ENCODE measurements at regions not wholly inside any gene's neighbourhood (a gene's known extent, or its start where the extent isn't known, plus 50 kb on each side); places are given as distances from the start of the nearest gene placed in this dataset.

DNA sequence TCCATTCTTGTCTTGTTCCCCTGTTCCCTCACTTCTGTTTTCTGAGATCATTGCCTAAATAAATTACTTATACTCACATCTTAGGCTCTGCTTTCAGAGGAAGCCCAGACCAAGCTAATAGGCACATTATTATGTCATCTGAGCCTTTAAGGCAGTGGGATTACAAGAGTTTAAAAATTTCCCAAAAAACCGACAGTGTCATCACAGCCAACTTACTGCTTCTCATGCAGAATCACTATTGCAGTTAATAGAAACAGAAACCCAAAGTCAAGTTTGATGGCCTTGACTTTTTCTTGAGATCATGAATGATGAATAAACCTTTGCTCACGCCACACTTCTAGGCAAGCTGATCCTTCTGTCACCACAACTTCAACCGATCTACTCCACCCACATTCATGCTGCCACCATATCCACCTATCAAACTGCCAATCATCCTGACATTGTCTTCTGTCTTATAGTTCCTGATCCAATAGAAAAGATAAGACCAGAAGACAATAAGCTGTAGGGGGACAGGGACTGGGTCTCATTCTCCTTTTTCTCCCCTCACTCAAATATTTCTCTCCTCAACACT lies 142.7 kb upstream of the CREB1 start:
- TF ChIP-seq FOXM1 (IDR thresholded peaks at IDR 0.05; ENCODE audit: low read depth) (no peak), RXRA (IDR thresholded peaks at IDR 0.05; ENCODE audit: borderline replicate concordance, low read depth) (no peak), NFIC (IDR thresholded peaks at IDR 0.05; ENCODE audit: borderline replicate concordance) (no peak), GABPA (IDR thresholded peaks at IDR 0.05; ENCODE audit: low read depth) (no peak), RAD21 (IDR thresholded peaks at IDR 0.05; ENCODE audit: low read length) (no peak)
- TF ChIP-seq, protein P1, sequence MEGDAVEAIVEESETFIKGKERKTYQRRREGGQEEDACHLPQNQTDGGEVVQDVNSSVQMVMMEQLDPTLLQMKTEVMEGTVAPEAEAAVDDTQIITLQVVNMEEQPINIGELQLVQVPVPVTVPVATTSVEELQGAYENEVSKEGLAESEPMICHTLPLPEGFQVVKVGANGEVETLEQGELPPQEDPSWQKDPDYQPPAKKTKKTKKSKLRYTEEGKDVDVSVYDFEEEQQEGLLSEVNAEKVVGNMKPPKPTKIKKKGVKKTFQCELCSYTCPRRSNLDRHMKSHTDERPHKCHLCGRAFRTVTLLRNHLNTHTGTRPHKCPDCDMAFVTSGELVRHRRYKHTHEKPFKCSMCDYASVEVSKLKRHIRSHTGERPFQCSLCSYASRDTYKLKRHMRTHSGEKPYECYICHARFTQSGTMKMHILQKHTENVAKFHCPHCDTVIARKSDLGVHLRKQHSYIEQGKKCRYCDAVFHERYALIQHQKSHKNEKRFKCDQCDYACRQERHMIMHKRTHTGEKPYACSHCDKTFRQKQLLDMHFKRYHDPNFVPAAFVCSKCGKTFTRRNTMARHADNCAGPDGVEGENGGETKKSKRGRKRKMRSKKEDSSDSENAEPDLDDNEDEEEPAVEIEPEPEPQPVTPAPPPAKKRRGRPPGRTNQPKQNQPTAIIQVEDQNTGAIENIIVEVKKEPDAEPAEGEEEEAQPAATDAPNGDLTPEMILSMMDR (IDR thresholded peaks at IDR 0.05): no peak
- TF ChIP-seq, protein P2, sequence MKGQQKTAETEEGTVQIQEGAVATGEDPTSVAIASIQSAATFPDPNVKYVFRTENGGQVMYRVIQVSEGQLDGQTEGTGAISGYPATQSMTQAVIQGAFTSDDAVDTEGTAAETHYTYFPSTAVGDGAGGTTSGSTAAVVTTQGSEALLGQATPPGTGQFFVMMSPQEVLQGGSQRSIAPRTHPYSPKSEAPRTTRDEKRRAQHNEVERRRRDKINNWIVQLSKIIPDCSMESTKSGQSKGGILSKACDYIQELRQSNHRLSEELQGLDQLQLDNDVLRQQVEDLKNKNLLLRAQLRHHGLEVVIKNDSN (IDR thresholded peaks at IDR 0.05; ENCODE audit: borderline replicate concordance, low read depth): no peak
- TF ChIP-seq, protein P3, sequence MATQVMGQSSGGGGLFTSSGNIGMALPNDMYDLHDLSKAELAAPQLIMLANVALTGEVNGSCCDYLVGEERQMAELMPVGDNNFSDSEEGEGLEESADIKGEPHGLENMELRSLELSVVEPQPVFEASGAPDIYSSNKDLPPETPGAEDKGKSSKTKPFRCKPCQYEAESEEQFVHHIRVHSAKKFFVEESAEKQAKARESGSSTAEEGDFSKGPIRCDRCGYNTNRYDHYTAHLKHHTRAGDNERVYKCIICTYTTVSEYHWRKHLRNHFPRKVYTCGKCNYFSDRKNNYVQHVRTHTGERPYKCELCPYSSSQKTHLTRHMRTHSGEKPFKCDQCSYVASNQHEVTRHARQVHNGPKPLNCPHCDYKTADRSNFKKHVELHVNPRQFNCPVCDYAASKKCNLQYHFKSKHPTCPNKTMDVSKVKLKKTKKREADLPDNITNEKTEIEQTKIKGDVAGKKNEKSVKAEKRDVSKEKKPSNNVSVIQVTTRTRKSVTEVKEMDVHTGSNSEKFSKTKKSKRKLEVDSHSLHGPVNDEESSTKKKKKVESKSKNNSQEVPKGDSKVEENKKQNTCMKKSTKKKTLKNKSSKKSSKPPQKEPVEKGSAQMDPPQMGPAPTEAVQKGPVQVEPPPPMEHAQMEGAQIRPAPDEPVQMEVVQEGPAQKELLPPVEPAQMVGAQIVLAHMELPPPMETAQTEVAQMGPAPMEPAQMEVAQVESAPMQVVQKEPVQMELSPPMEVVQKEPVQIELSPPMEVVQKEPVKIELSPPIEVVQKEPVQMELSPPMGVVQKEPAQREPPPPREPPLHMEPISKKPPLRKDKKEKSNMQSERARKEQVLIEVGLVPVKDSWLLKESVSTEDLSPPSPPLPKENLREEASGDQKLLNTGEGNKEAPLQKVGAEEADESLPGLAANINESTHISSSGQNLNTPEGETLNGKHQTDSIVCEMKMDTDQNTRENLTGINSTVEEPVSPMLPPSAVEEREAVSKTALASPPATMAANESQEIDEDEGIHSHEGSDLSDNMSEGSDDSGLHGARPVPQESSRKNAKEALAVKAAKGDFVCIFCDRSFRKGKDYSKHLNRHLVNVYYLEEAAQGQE (IDR thresholded peaks at IDR 0.05; ENCODE audit: low read depth, low read length): no peak
